Mucosa of descending colon (tissue), 3 donors: ENCODE measurements at regions not wholly inside any gene's neighbourhood (a gene's known extent, or its start where the extent isn't known, plus 50 kb on each side); places are given as distances from the start of the nearest gene placed in this dataset.

Experiments
- ATAC-seq: fragments of 200-7000 bp; cut with Tn5 transposase; one replicate; pipeline ENCODE4 v1.9.1; 2020; ENCODE audit warnings: mild to moderate bottlenecking, moderate library complexity
- DNase-seq, 3 donors: peaks; one replicate each; pipeline ENCODE4 v3.0.0-alpha.2; 2020
- H3K36me3 ChIP-seq: fragments of 200-600 bp; one replicate; pipeline ENCODE4 v1.8.0; 2021; ENCODE audit warnings: low read depth, mild to moderate bottlenecking
- H3K4me1 ChIP-seq: fragments of 200-600 bp; one replicate; pipeline ENCODE4 v1.8.0; 2021; ENCODE audit warnings: low read depth, mild to moderate bottlenecking
- H3K4me3 ChIP-seq: fragments of 200-600 bp; one replicate; pipeline ENCODE4 v1.8.0; 2021; ENCODE audit warnings: mild to moderate bottlenecking
- H3K9me3 ChIP-seq: fragments of 200-600 bp; one replicate; pipeline ENCODE4 v1.8.0; 2021; ENCODE audit warnings: mild to moderate bottlenecking
- CTCF ChIP-seq: fragments of 200-600 bp; IDR thresholded peaks from one replicate; pipeline ENCODE4 v1.8.0; 2022; ENCODE audit warnings: antibody characterized with exemption, mild to moderate bottlenecking
- intact Hi-C, 2 donors: fragments of 100-400 bp; cut with DNase I in 1 of 2; cut with micrococcal nuclease in 1 of 2; formaldehyde crosslinking; loops; one replicate each; pipeline versions ENCODE4 v1.11.0 to v1.11.1; 2022; cut with DNase I, micrococcal nuclease
- donor health status: DM: no; HTN: no; CAD: no; lungs with moderate emphysema.
- donor health status: DM: no; HTN: no; CAD: no.
- donor health status: DM: no; HTN: yes; CAD: no.

GRCh38 chr1:208928349-208929010, 655.0 kb upstream of the CAMK1G start:
- H3K9me3 ChIP-seq: no peaks in the 10 kb centered on the region
- DNase-seq: no peak
- no peak for ATAC-seq
- TF ChIP-seq CTCF: no peak
- no peak overlapping the region for H3K4me3 ChIP-seq
- no peaks in the 10 kb centered on the region for H3K36me3 ChIP-seq
- intact Hi-C loops: no loop called here
- no peaks in the 10 kb centered on the region for H3K4me1 ChIP-seq

GRCh38 chr1:208929575-208929974, 653.9 kb upstream of the CAMK1G start:
- Histone ChIP-seq H3K4me1 (no peaks in the 10 kb centered on the region), H3K36me3 (no peaks in the 10 kb centered on the region), H3K9me3 (no peaks in the 10 kb centered on the region), H3K4me3 (no peak overlapping the region)
- ATAC-seq (no peak), DNase-seq (no peak)
- intact Hi-C loops: no loop called here
- TF ChIP-seq CTCF: no peak

DNA sequence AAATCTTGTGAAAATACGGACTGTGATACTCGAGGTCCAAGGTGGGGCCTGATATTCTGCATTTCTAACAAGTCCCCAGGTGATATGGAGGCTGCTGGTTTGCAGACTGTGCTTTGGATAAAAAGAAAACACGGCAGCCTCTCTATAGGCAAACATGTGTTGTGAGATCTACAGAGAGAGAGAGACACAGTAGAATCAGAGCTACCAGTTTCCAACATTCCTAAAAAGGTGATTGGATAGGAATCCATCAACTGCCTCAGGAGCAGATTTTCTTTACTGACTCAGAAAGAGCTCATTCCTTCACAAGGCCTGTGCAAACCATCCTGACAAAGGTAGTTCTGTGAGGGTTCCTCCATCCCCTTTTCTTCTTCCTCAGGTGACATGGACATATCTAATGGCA, 651.6 kb upstream of the CAMK1G start:
- Histone ChIP-seq H3K9me3 (no peaks in the 10 kb centered on the region), H3K36me3 (no peaks in the 10 kb centered on the region), H3K4me1 (no peaks in the 10 kb centered on the region), H3K4me3 (no peak overlapping the region)
- intact Hi-C loops: no loop called here
- ATAC-seq (no peak), DNase-seq (no peak)
- TF ChIP-seq CTCF: no peak

DNA sequence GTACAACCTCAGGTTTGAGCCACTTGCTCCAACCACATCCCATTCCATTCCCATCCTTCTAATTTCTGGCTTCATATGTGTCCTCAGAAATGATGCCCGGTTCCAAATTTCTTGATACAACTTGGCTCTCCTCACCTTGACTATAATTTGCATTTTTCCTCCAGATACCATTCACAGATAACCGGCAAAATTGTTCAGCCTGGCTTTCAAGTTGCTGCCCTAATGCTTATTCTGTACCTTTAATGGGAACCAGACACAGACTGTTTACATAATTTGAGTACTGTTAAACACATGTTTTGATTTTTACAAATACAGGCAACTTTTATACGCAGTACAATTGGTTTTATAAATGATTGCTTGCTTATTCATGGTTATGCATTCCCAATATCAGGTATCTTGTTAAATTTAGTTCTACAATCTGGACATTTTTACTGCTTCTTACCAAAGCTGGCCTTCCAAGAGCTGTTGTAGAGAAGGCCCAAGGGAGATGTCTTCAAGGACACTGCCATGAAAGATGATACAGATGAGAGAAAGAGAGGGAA, 649.5 kb upstream of the CAMK1G start:
- no peak for DNase-seq
- intact Hi-C loops: no loop called here
- TF ChIP-seq CTCF: no peak
- H3K4me1 ChIP-seq: no peaks in the 10 kb centered on the region
- H3K9me3 ChIP-seq: no peaks in the 10 kb centered on the region
- H3K36me3 ChIP-seq: no peaks in the 10 kb centered on the region
- H3K4me3 ChIP-seq: no peak overlapping the region
- ATAC-seq: no peak

DNA sequence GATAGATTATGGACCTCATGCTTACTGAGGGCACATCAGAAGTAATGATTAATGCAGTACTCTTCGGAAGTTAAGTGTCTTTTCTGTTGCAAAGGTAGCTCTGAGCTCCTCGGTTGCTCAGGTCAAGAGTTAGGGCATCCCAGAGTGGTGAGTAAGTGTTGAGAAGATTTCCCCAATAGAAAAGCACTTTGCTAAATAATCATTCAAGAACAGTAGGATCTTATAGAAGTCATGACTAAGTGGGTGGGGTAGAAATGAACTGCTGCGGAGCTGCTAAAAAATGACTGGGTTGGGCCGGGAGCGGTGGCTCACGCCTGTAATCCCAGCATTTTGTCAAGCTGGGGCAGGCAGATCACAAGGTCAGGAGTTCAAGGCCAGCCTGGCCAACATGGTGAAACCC, 648.6 kb upstream of the CAMK1G start:
- no peak for TF ChIP-seq CTCF
- H3K36me3 ChIP-seq: no peaks in the 10 kb centered on the region
- intact Hi-C loops: no loop called here
- no peak overlapping the region for H3K4me3 ChIP-seq
- no peaks in the 10 kb centered on the region for H3K4me1 ChIP-seq
- no peak for DNase-seq
- no peak for ATAC-seq
- no peaks in the 10 kb centered on the region for H3K9me3 ChIP-seq
